GM23338 (cell line): ENCODE measurements at regions not wholly inside any gene's neighbourhood (a gene's known extent, or its start where the extent isn't known, plus 50 kb on each side); places are given as distances from the start of the nearest gene placed in this dataset.

Experiments
- ATAC-seq: fragments of 200-7000 bp; cut with Tn5 transposase; 3 replicates; pipeline ENCODE4 v1.9.1; 2020
- DNase-seq: peaks from one replicate; pipeline ENCODE4 v3.0.0-alpha.2; 2015; ENCODE audit warnings: low spot score
- H2AFZ ChIP-seq: fragments of 200-600 bp; sonication (generic); 2 replicates; pipeline ENCODE4 v1.8.0; 2016; ENCODE audit warnings: antibody characterized with exemption, mild to moderate bottlenecking, moderate library complexity
- H3F3A ChIP-seq: fragments of 200-600 bp; sonication (generic); replicated peaks from 2 replicates; pipeline ENCODE4 v1.8.0; 2017; ENCODE audit warnings: antibody characterized with exemption, mixed run types, low read depth
- H3K27ac ChIP-seq: fragments of 200-600 bp; sonication (generic); 2 replicates; pipeline ENCODE4 v1.6.1; 2016; ENCODE audit warnings: low read depth
- H3K27me3 ChIP-seq: fragments of 200-600 bp; sonication (generic); 2 replicates; pipeline ENCODE4 v1.8.0; 2016; ENCODE audit warnings: mild to moderate bottlenecking, mixed run types, moderate library complexity; ENCODE audit not compliant: insufficient read depth
- H3K36me3 ChIP-seq: fragments of 200-600 bp; sonication (generic); 2 replicates; pipeline ENCODE4 v1.8.0; 2016; ENCODE audit warnings: mild to moderate bottlenecking; ENCODE audit not compliant: insufficient read depth
- H3K4me1 ChIP-seq: fragments of 200-600 bp; sonication (generic); 2 replicates; pipeline ENCODE4 v1.8.0; 2016; ENCODE audit warnings: mild to moderate bottlenecking, moderate library complexity; ENCODE audit not compliant: insufficient read depth
- H3K4me2 ChIP-seq: fragments of 200-600 bp; sonication (generic); 2 replicates; pipeline ENCODE4 v1.7.1; 2017; ENCODE audit warnings: mixed run types
- H3K4me3 ChIP-seq: fragments of 200-600 bp; sonication (generic); 2 replicates; pipeline ENCODE4 v1.6.1; 2016; ENCODE audit warnings: mixed run types
- H3K79me2 ChIP-seq: fragments of 200-600 bp; sonication (generic); replicated peaks from 2 replicates; pipeline ENCODE4 v1.8.0; 2017; ENCODE audit warnings: mild to moderate bottlenecking; ENCODE audit not compliant: insufficient read depth
- H3K9me2 ChIP-seq: fragments of 200-600 bp; sonication (generic); 2 replicates; pipeline ENCODE4 v1.8.0; 2017; ENCODE audit not compliant: insufficient read depth
- H4K20me1 ChIP-seq: fragments of 200-600 bp; sonication (generic); replicated peaks from 2 replicates; pipeline ENCODE4 v1.8.0; 2017; ENCODE audit warnings: mild to moderate bottlenecking; ENCODE audit not compliant: insufficient read depth
- H3K27ac Mint-ChIP-seq: 2 replicates; pipeline ENCODE4 v1.8.0; 2020; ENCODE audit warnings: inconsistent platforms, mild to moderate bottlenecking, moderate library complexity, mixed read lengths
- H3K27me3 Mint-ChIP-seq: 3 replicates; pipeline ENCODE4 v1.8.0; 2022; ENCODE audit warnings: low read depth, mild to moderate bottlenecking, moderate library complexity, mixed read lengths, inconsistent platforms; ENCODE audit not compliant: insufficient read depth, poor library complexity
- H3K36me3 Mint-ChIP-seq: 3 replicates; pipeline ENCODE4 v1.8.0; 2021; ENCODE audit warnings: low read depth, mild to moderate bottlenecking, inconsistent platforms, moderate library complexity, mixed read lengths
- H3K4me1 Mint-ChIP-seq: 3 replicates; pipeline ENCODE4 v1.8.0; 2020; ENCODE audit warnings: mild to moderate bottlenecking, inconsistent platforms, mixed read lengths
- H3K4me3 Mint-ChIP-seq: 3 replicates; pipeline ENCODE4 v1.8.0; 2021; ENCODE audit warnings: moderate library complexity, mild to moderate bottlenecking, inconsistent platforms, mixed read lengths
- H3K9me3 Mint-ChIP-seq: 3 replicates; pipeline ENCODE4 v1.8.0; 2020; ENCODE audit warnings: moderate library complexity, mild to moderate bottlenecking, inconsistent platforms, mixed read lengths
- CREB1 ChIP-seq: fragments of 250-450 bp; sonication (Bioruptor Pico); IDR thresholded peaks from 2 replicates; pipeline ENCODE4 v1.5.0; 2020; ENCODE audit warnings: low read depth, mild to moderate bottlenecking, moderate library complexity
- EZH2 ChIP-seq: fragments of 200-600 bp; sonication (generic); IDR thresholded peaks from one replicate; pipeline ENCODE4 v1.8.0; 2017; ENCODE audit warnings: antibody characterized with exemption, mild to moderate bottlenecking, low read depth; ENCODE audit not compliant: unreplicated experiment
- EZH2phosphoT487 ChIP-seq: fragments of 200-600 bp; sonication (generic); IDR thresholded peaks from one replicate; pipeline ENCODE4 v1.8.1; 2018; ENCODE audit warnings: antibody characterized with exemption; ENCODE audit not compliant: unreplicated experiment
- NANOG ChIP-seq: IDR thresholded peaks from 2 replicates; pipeline ENCODE4 v1.6.1; 2016; ENCODE audit warnings: antibody characterized with exemption, borderline replicate concordance
- POLR2AphosphoS5 ChIP-seq: IDR thresholded peaks from 2 replicates; pipeline ENCODE4 v1.6.1; 2016; ENCODE audit warnings: antibody characterized with exemption, low read depth
- REST ChIP-seq: IDR thresholded peaks from one replicate; pipeline ENCODE4 v1.6.1; 2018; ENCODE audit warnings: antibody characterized with exemption; ENCODE audit not compliant: unreplicated experiment
- STAT1 ChIP-seq: IDR thresholded peaks from one replicate; pipeline ENCODE4 v1.6.1; 2016; ENCODE audit warnings: antibody characterized with exemption; ENCODE audit not compliant: unreplicated experiment
- ZNF114 ChIP-seq: fragments of 250-450 bp; sonication (Bioruptor Pico); IDR thresholded peaks from 2 replicates; pipeline ENCODE4 v1.5.0; 2020; ENCODE audit warnings: mild to moderate bottlenecking, moderate library complexity
- ZNF331 ChIP-seq: fragments of 250-450 bp; sonication (Bioruptor Pico); IDR thresholded peaks from 2 replicates; pipeline ENCODE4 v1.5.0; 2020; ENCODE audit warnings: low read depth, mild to moderate bottlenecking, moderate library complexity
- ZNF462 ChIP-seq: fragments of 250-450 bp; sonication (Bioruptor Pico); IDR thresholded peaks from 2 replicates; pipeline ENCODE4 v1.5.0; 2020; ENCODE audit warnings: mild to moderate bottlenecking, moderate library complexity

GRCh38 chr21:19245188-19245580 is 841.6 kb upstream of the TMPRSS15 start (continued):
- no peak for TF ChIP-seq ZNF462 (CRISPR knock-in tag)
- no peak for TF ChIP-seq NANOG
- no peak for TF ChIP-seq ZNF331 (CRISPR knock-in tag)
- no peak for TF ChIP-seq STAT1
- no peak for TF ChIP-seq REST
- TF ChIP-seq CREB1 (CRISPR knock-in tag), result no peak

GRCh38 chr21:19246018-19246417 is 842.4 kb upstream of the TMPRSS15 start:
- Histone ChIP-seq H3K4me3 (no peak overlapping the region), H3K27me3 (no peaks in the 10 kb centered on the region), H3K27ac (no peak overlapping the region), H3K4me2 (no peak overlapping the region), H3K9me2 (peaks cover 3% of the 10 kb centered on the region; the same call in 1 of the 2 replicates), H4K20me1 (no peaks in the 10 kb centered on the region), H2AFZ (peak overlapping the region; percentile 38; the same call in 1 of the 2 replicates), H3F3A (no peaks in the 10 kb centered on the region), H3K4me1 (no peaks in the 10 kb centered on the region), H3K36me3 (no peaks in the 10 kb centered on the region), H3K79me2 (no peaks in the 10 kb centered on the region)
- Mint-ChIP-seq H3K27ac (no peak overlapping the region), H3K9me3 (peaks cover 7% of the 10 kb centered on the region; the same call in 1 of the 3 replicates), H3K4me1 (no peaks in the 10 kb centered on the region), H3K27me3 (peaks cover 2% of the 10 kb centered on the region), H3K4me3 (no peak overlapping the region), H3K36me3 (no peaks in the 10 kb centered on the region)
- no peak for ATAC-seq
- no peak for DNase-seq
- TF ChIP-seq REST (no peak), STAT1 (no peak), NANOG (no peak), ZNF331 (CRISPR knock-in tag) (no peak), CREB1 (CRISPR knock-in tag) (no peak), POLR2AphosphoS5 (no peak), ZNF114 (CRISPR knock-in tag) (no peak), EZH2phosphoT487 (no peak), EZH2 (no peak)
